Caco-2 (cell line): ENCODE measurements at regions not wholly inside any gene's neighbourhood (a gene's known extent, or its start where the extent isn't known, plus 50 kb on each side); places are given as distances from the start of the nearest gene placed in this dataset.

Experiments
- BruUV-seq: library from RNA; stranded (reverse); fragments of 400-500 nt; replicated peaks from 2 replicates; lab custom pipeline; 2021; lab: Mats Ljungman, UMichigan
- CTCF ChIA-PET: fragments of 300-600 bp; sonication (Branson Sonifier 250); formaldehyde crosslinking; loops from one replicate; lab custom pipeline; 2022; ENCODE audit warnings: antibody characterized with exemption; lab: Charles Lee
- POLR2A ChIA-PET: fragments of 300-600 bp; sonication (Branson Sonifier 250); formaldehyde crosslinking; loops from one replicate; lab custom pipeline; 2022; ENCODE audit warnings: antibody characterized with exemption; lab: Charles Lee
- DNase-seq, 2 experiments: peaks; one replicate each; pipeline versions ENCODE4 v3.0.0 to v3.0.0-alpha.2; 2020 to 2022
- H3K27me3 ChIP-seq: replicated peaks from 2 replicates; pipeline ENCODE4 v1.6.0; 2011; ENCODE audit warnings: low read length; ENCODE audit not compliant: control insufficient read depth, insufficient read depth
- H3K36me3 ChIP-seq: 2 replicates; pipeline ENCODE4 v1.5.1; 2011; ENCODE audit warnings: low read length; ENCODE audit not compliant: control insufficient read depth, insufficient read depth
- H3K4me1 ChIP-seq: fragments of 250-450 bp; sonication (Bioruptor Pico); 2 replicates; pipeline ENCODE4 v1.5.1; 2020; ENCODE audit warnings: mild to moderate bottlenecking
- H3K4me3 ChIP-seq: 2 replicates; pipeline ENCODE4 v1.5.1; 2011; ENCODE audit warnings: low read depth, mild to moderate bottlenecking, control low read depth, low read length
- H3K9me3 ChIP-seq: fragments of 250-450 bp; sonication (Bioruptor Pico); 2 replicates; pipeline ENCODE4 v1.5.1; 2020; ENCODE audit warnings: mild to moderate bottlenecking, moderate library complexity
- H3K27ac Mint-ChIP-seq: one replicate; pipeline ENCODE4 v1.8.0; 2022; ENCODE audit warnings: mixed read lengths; ENCODE audit not compliant: unreplicated experiment
- H3K27me3 Mint-ChIP-seq: one replicate; pipeline ENCODE4 v1.8.0; 2022; ENCODE audit warnings: mixed read lengths; ENCODE audit not compliant: insufficient read depth, unreplicated experiment
- H3K36me3 Mint-ChIP-seq: one replicate; pipeline ENCODE4 v1.8.0; 2022; ENCODE audit warnings: mild to moderate bottlenecking, mixed read lengths; ENCODE audit not compliant: insufficient read depth, unreplicated experiment
- H3K4me1 Mint-ChIP-seq: one replicate; pipeline ENCODE4 v1.8.0; 2022; ENCODE audit warnings: low read depth, mixed read lengths; ENCODE audit not compliant: unreplicated experiment
- H3K4me3 Mint-ChIP-seq: one replicate; pipeline ENCODE4 v1.8.0; 2022; ENCODE audit warnings: mild to moderate bottlenecking, moderate library complexity, mixed read lengths; ENCODE audit not compliant: unreplicated experiment
- H3K9me3 Mint-ChIP-seq: one replicate; pipeline ENCODE4 v1.8.0; 2022; ENCODE audit warnings: mixed read lengths; ENCODE audit not compliant: unreplicated experiment
- intact Hi-C: fragments of 100-400 bp; cut with micrococcal nuclease; formaldehyde crosslinking; loops from one replicate; pipeline ENCODE4 v1.10.0; 2022; ENCODE audit not compliant: unreplicated experiment
- TF ChIP-seq, protein P1 (sequence below), 2 experiments: fragments of 200-600 bp in 1 of 2; IDR thresholded peaks; 1 replicate in 1 of 2; 2 replicates in 1 of 2; pipeline versions ENCODE4 v1.5.1 to v1.8.0; 2011 to 2022; ENCODE audit warnings: antibody characterized with exemption in 1 of 2, control low read depth in 1 of 2, inconsistent platforms in 1 of 2, low read depth in 1 of 2, low read length in 1 of 2, mild to moderate bottlenecking in 1 of 2, moderate library complexity in 1 of 2; ENCODE audit not compliant: insufficient read depth in 1 of 2, severe bottlenecking in 1 of 2, unreplicated experiment in 1 of 2

GRCh38 chr7:63025815-63026214 lies 972.8 kb upstream of the ZNF722 start:
- POLR2A ChIA-PET, result no interaction called here
- H3K36me3 Mint-ChIP-seq, result no peaks in the 10 kb centered on the region
- H3K27me3 ChIP-seq, result no peaks in the 10 kb centered on the region
- no peak for DNase-seq
- no peaks in the 10 kb centered on the region for H3K4me1 ChIP-seq
- intact Hi-C loops, result no loop called here
- no peaks in the 10 kb centered on the region for H3K27me3 Mint-ChIP-seq
- no peak overlapping the region for H3K4me3 Mint-ChIP-seq
- CTCF ChIA-PET, result no interaction called here
- no peaks in the 10 kb centered on the region for H3K4me1 Mint-ChIP-seq
- peaks cover 34% of the 10 kb centered on the region for H3K9me3 Mint-ChIP-seq
- TF ChIP-seq, protein P1, sequence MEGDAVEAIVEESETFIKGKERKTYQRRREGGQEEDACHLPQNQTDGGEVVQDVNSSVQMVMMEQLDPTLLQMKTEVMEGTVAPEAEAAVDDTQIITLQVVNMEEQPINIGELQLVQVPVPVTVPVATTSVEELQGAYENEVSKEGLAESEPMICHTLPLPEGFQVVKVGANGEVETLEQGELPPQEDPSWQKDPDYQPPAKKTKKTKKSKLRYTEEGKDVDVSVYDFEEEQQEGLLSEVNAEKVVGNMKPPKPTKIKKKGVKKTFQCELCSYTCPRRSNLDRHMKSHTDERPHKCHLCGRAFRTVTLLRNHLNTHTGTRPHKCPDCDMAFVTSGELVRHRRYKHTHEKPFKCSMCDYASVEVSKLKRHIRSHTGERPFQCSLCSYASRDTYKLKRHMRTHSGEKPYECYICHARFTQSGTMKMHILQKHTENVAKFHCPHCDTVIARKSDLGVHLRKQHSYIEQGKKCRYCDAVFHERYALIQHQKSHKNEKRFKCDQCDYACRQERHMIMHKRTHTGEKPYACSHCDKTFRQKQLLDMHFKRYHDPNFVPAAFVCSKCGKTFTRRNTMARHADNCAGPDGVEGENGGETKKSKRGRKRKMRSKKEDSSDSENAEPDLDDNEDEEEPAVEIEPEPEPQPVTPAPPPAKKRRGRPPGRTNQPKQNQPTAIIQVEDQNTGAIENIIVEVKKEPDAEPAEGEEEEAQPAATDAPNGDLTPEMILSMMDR (IDR thresholded peaks at IDR 0.05; ENCODE audit: insufficient read depth in 1 of 2, low read depth in 1 of 2, low read length in 1 of 2, severe bottlenecking in 1 of 2, unreplicated experiment in 1 of 2), result no peak
- H3K36me3 ChIP-seq, result no peaks in the 10 kb centered on the region
- H3K9me3 ChIP-seq, result no peaks in the 10 kb centered on the region
- H3K4me3 ChIP-seq, result no peak overlapping the region
- no TSS peak for BruUV-seq
- no peak overlapping the region for H3K27ac Mint-ChIP-seq

- no peaks in the 10 kb centered on the region for H3K36me3 Mint-ChIP-seq
- TF ChIP-seq, protein P1 (IDR thresholded peaks at IDR 0.05; ENCODE audit: insufficient read depth in 1 of 2, low read depth in 1 of 2, low read length in 1 of 2, severe bottlenecking in 1 of 2, unreplicated experiment in 1 of 2), result no peak
- CTCF ChIA-PET, result no interaction called here
These were observed 971.6 kb upstream of the ZNF722 start for GRCh38 chr7:63027075-63027474.

GRCh38 chr7:63028376-63029206 lies 970.1 kb upstream of the ZNF722 start:
- no peak for DNase-seq
- POLR2A ChIA-PET, result no interaction called here
- H3K36me3 ChIP-seq, result no peaks in the 10 kb centered on the region
- Mint-ChIP-seq H3K4me1 (no peaks in the 10 kb centered on the region), H3K4me3 (no peak overlapping the region), H3K27ac (no peak overlapping the region), H3K27me3 (no peaks in the 10 kb centered on the region), H3K36me3 (no peaks in the 10 kb centered on the region), H3K9me3 (peaks cover 31% of the 10 kb centered on the region)
- no TSS peak for BruUV-seq
- intact Hi-C loops, result no loop called here
- H3K4me3 ChIP-seq, result no peak overlapping the region
- TF ChIP-seq, protein P1 (IDR thresholded peaks at IDR 0.05; ENCODE audit: insufficient read depth in 1 of 2, low read depth in 1 of 2, low read length in 1 of 2, severe bottlenecking in 1 of 2, unreplicated experiment in 1 of 2), result no peak
- CTCF ChIA-PET, result no interaction called here
- no peaks in the 10 kb centered on the region for H3K4me1 ChIP-seq
- no peaks in the 10 kb centered on the region for H3K9me3 ChIP-seq
- no peaks in the 10 kb centered on the region for H3K27me3 ChIP-seq

More at GRCh38 chr7:63027075-63027474, 971.6 kb upstream of the ZNF722 start:
- Histone ChIP-seq H3K9me3 (no peaks in the 10 kb centered on the region), H3K4me3 (no peak overlapping the region), H3K4me1 (no peaks in the 10 kb centered on the region), H3K27me3 (no peaks in the 10 kb centered on the region), H3K36me3 (no peaks in the 10 kb centered on the region)
- Mint-ChIP-seq H3K4me1 (no peaks in the 10 kb centered on the region), H3K4me3 (no peak overlapping the region), H3K9me3 (peaks cover 34% of the 10 kb centered on the region), H3K27ac (no peak overlapping the region), H3K27me3 (no peaks in the 10 kb centered on the region)
- no TSS peak for BruUV-seq
- intact Hi-C loops, result no loop called here
- DNase-seq, result no peak
- POLR2A ChIA-PET, result no interaction called here
